ENCODE measurements at regions not wholly inside any gene's neighbourhood (a gene's known extent, or its start where the extent isn't known, plus 50 kb on each side); places are given as distances from the start of the nearest gene placed in this dataset.

GRCh38 chr20:24870057-24870456, 79.0 kb upstream of the CST7 start:
- no peak for TF ChIP-seq CTCF (IDR thresholded peaks at IDR 0.05)
- intact Hi-C loops (cut with DNase I) = no loop called here
- no peaks in the 10 kb centered on the region for H3K27me3 ChIP-seq

GRCh38 chr20:24870881-24871280, 78.2 kb upstream of the CST7 start:
- Histone ChIP-seq H3K4me1 (no peaks in the 10 kb centered on the region), H3K27ac (no peak overlapping the region), H3K36me3 (no peaks in the 10 kb centered on the region), H3K27me3 (no peaks in the 10 kb centered on the region), H3K4me3 (no peak overlapping the region), H3K9me3 (no peaks in the 10 kb centered on the region)
- intact Hi-C loops (cut with DNase I) = no loop called here
- DNase-seq (ENCODE audit: low spot score in 2 of 2) = no peak
- TF ChIP-seq CTCF (IDR thresholded peaks at IDR 0.05) = no peak

More at GRCh38 chr20:24870057-24870456, 79.0 kb upstream of the CST7 start:
- H3K4me3 ChIP-seq = no peak overlapping the region
- no peak for DNase-seq (ENCODE audit: low spot score in 2 of 2)
- H3K36me3 ChIP-seq = no peaks in the 10 kb centered on the region
- no peaks in the 10 kb centered on the region for H3K4me1 ChIP-seq
- H3K9me3 ChIP-seq = no peaks in the 10 kb centered on the region
- H3K27ac ChIP-seq = no peak overlapping the region

GRCh38 chr20:24871480-24872213, 77.4 kb upstream of the CST7 start:
- no peaks in the 10 kb centered on the region for H3K36me3 ChIP-seq
- TF ChIP-seq CTCF (IDR thresholded peaks at IDR 0.05) = no peak
- H3K4me3 ChIP-seq = no peak overlapping the region
- no peak overlapping the region for H3K27ac ChIP-seq
- no peaks in the 10 kb centered on the region for H3K4me1 ChIP-seq
- DNase-seq (ENCODE audit: low spot score in 2 of 2) = no peak
- no peaks in the 10 kb centered on the region for H3K27me3 ChIP-seq
- no peaks in the 10 kb centered on the region for H3K9me3 ChIP-seq
- intact Hi-C loops (cut with DNase I) = no loop called here

- H3K4me1 ChIP-seq = no peaks in the 10 kb centered on the region
- intact Hi-C loops (cut with DNase I) = no loop called here
Observed at GRCh38 chr20:24872291-24873024, 76.6 kb upstream of the CST7 start.

GRCh38 chr20:24873025-24873620, 75.9 kb upstream of the CST7 start:
- no peak for DNase-seq (ENCODE audit: low spot score in 2 of 2)
- Histone ChIP-seq H3K27ac (no peak overlapping the region), H3K36me3 (no peaks in the 10 kb centered on the region), H3K4me3 (no peak overlapping the region), H3K9me3 (no peaks in the 10 kb centered on the region), H3K4me1 (no peaks in the 10 kb centered on the region), H3K27me3 (no peaks in the 10 kb centered on the region)
- TF ChIP-seq CTCF (IDR thresholded peaks at IDR 0.05) = no peak
- intact Hi-C loops (cut with DNase I) = no loop called here

More at GRCh38 chr20:24872291-24873024, 76.6 kb upstream of the CST7 start:
- no peak for TF ChIP-seq CTCF (IDR thresholded peaks at IDR 0.05)
- H3K36me3 ChIP-seq = no peaks in the 10 kb centered on the region
- no peak overlapping the region for H3K4me3 ChIP-seq
- no peaks in the 10 kb centered on the region for H3K9me3 ChIP-seq
- H3K27me3 ChIP-seq = no peaks in the 10 kb centered on the region
- no peak overlapping the region for H3K27ac ChIP-seq
- DNase-seq (ENCODE audit: low spot score in 2 of 2) = no peak
